Neural progenitor cell (in vitro differentiated cells): ENCODE measurements at regions not wholly inside any gene's neighbourhood (a gene's known extent, or its start where the extent isn't known, plus 50 kb on each side); places are given as distances from the start of the nearest gene placed in this dataset.

Experiments used
- EZH2 ChIP-seq: fragments of 200-600 bp; sonication (generic); IDR thresholded peaks from 2 replicates; pipeline ENCODE4 v1.6.1; 2017; ENCODE audit warnings: antibody characterized with exemption, mild to moderate bottlenecking, moderate library complexity
- EZH2phosphoT487 ChIP-seq: fragments of 200-600 bp; sonication (generic); IDR thresholded peaks from 2 replicates; pipeline ENCODE4 v1.6.1; 2017; ENCODE audit warnings: antibody characterized with exemption
- TF ChIP-seq, protein P1 (sequence below): fragments of 200-600 bp; sonication (generic); IDR thresholded peaks from 2 replicates; pipeline ENCODE4 v1.5.1; 2017; ENCODE audit warnings: antibody characterized with exemption, mild to moderate bottlenecking

DNA sequence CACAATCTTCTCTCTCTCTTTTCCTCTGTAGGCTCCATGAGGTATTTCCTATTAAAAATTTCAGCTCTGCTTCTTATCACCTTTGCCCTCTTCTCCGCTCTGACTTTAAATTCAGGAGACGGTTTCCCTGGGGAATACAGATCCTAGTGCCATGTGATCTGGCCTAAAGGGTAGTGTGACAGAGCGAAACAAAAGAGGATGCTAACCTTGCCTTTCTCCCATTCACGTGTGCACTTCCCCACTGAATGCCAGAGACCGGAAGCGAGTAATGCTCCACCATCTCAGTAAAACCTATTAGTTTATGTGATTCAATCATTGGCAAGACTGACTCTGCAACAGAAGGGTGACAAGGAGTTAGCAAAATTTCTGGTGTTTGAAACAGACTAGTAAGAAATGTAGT is 358.3 kb downstream of the ZNF521 start:
- TF ChIP-seq, protein P1, sequence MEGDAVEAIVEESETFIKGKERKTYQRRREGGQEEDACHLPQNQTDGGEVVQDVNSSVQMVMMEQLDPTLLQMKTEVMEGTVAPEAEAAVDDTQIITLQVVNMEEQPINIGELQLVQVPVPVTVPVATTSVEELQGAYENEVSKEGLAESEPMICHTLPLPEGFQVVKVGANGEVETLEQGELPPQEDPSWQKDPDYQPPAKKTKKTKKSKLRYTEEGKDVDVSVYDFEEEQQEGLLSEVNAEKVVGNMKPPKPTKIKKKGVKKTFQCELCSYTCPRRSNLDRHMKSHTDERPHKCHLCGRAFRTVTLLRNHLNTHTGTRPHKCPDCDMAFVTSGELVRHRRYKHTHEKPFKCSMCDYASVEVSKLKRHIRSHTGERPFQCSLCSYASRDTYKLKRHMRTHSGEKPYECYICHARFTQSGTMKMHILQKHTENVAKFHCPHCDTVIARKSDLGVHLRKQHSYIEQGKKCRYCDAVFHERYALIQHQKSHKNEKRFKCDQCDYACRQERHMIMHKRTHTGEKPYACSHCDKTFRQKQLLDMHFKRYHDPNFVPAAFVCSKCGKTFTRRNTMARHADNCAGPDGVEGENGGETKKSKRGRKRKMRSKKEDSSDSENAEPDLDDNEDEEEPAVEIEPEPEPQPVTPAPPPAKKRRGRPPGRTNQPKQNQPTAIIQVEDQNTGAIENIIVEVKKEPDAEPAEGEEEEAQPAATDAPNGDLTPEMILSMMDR: no peak
- TF ChIP-seq EZH2phosphoT487 (no peak), EZH2 (no peak)
